GM12874 (cell line): ENCODE measurements at regions not wholly inside any gene's neighbourhood (a gene's known extent, or its start where the extent isn't known, plus 50 kb on each side); places are given as distances from the start of the nearest gene placed in this dataset.

ENCODE experiments used
- TF ChIP-seq, protein P1 (sequence below): IDR thresholded peaks from 2 replicates; pipeline ENCODE4 v1.5.1; 2011; ENCODE audit warnings: low read depth, mild to moderate bottlenecking, control low read depth, low read length, moderate library complexity; ENCODE audit not compliant: insufficient read depth

DNA sequence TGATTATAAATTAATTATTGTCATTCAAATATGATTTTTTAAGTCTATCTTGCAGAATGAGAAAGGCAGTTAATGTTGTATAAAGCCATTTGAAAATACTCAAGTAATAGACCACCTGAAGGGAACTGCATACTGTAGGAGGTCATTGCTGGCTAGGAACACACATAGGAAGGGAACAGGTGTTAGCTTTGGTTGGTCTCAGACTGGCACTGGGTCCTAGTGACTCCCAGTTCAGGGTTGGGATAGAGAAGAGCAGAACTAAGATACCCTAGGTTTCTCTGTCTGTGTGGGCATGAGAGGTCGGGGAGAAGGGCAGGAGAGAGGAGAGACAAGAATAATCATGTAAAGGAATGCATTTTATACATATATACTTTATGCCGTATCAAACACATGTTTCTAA is 559.0 kb upstream of the GOLIM4 start:
- TF ChIP-seq, protein P1, sequence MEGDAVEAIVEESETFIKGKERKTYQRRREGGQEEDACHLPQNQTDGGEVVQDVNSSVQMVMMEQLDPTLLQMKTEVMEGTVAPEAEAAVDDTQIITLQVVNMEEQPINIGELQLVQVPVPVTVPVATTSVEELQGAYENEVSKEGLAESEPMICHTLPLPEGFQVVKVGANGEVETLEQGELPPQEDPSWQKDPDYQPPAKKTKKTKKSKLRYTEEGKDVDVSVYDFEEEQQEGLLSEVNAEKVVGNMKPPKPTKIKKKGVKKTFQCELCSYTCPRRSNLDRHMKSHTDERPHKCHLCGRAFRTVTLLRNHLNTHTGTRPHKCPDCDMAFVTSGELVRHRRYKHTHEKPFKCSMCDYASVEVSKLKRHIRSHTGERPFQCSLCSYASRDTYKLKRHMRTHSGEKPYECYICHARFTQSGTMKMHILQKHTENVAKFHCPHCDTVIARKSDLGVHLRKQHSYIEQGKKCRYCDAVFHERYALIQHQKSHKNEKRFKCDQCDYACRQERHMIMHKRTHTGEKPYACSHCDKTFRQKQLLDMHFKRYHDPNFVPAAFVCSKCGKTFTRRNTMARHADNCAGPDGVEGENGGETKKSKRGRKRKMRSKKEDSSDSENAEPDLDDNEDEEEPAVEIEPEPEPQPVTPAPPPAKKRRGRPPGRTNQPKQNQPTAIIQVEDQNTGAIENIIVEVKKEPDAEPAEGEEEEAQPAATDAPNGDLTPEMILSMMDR, result no peak

DNA sequence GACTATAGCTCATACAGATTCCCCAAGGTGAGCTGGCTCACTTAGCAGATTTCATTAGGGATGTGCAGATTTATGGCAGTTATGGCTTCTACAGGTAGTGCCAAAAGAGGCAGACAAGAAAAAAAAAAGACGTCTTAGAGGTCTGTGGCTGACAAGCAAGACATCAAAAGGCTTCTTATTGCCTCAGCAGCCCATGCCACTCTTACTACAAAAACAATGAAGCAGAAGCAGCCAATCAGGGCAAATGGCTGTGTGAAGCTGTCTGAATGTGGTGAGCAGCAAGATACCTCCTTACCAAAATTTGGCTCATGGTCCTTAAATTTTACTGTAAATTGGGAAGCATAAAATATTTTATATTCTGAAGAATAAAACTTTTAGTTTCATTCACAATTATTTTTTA is 557.5 kb upstream of the GOLIM4 start:
- TF ChIP-seq, protein P1, result no peak

DNA sequence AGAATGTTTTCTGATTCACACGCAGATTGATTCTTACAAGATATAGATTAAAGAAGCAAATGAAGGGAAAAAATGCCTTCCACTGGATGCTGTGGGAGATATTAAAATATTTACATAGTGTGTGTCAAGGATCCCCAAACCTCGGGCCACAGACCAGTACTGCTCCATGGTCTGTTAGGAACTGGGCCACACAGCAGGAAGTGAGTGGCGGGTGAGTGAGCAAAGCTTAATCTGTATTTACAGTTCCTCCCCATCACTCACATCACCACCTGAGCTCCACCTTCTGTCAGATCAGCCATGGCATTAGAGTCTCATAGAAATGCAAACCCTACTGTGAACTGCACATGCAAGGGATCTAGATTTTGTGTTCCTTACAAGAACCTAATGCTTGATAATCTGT is 552.6 kb upstream of the GOLIM4 start:
- TF ChIP-seq, protein P1, result no peak

DNA sequence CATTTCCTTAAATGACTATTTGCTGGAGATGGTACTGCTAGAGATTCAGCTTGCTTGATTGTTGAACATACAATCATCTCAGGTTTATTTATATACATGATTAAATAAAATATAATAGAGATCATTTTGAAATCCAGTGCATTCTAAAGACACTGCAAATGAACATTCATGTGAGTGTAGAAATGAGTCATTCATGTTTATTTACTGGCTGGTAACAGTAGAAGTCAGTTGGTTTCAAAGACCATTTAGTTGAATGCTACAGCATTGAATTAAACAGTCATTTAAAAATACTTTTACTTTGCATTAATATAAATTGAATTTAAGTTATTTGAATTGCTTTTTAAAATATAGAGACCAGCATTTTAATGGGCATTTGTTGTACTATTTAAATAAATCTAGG is 551.9 kb upstream of the GOLIM4 start:
- TF ChIP-seq, protein P1, result no peak

DNA sequence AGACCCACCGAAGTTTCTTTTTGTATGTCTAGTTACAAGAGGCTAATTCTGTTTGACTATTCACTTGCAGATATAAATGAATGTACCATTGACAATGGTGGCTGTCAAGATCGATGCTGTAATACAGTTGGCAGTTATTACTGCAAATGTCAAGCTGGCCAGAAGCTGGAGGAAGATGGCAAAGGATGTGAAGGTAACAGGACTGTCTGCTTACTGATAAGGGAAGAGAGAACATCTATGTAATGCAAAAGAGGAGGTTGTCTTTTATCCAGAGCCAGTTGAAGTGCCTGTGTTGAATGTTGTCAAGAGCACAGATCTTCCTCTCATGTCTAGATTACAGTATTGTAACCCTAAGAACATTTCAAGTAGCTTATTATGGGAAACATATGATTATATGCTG is 549.5 kb upstream of the GOLIM4 start:
- TF ChIP-seq, protein P1, result no peak

DNA sequence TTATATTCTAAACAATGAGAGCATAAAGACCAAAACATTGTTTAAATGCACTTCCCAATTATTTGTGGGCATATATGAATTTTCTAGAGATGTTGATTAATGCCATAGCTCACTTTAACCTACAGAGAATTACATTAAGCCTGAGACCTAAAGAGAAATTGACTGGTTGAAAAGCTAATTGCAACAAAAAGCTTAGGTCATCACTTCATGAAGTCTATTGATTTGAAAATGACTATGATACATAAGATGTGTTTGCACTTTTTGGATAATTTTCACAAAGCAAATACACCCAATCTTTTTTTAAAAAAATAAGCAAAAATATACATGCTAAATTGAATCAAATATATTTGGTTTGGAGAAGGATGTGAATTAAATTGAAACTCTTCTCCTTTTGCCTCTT is 532.8 kb upstream of the GOLIM4 start:
- TF ChIP-seq, protein P1, result no peak

DNA sequence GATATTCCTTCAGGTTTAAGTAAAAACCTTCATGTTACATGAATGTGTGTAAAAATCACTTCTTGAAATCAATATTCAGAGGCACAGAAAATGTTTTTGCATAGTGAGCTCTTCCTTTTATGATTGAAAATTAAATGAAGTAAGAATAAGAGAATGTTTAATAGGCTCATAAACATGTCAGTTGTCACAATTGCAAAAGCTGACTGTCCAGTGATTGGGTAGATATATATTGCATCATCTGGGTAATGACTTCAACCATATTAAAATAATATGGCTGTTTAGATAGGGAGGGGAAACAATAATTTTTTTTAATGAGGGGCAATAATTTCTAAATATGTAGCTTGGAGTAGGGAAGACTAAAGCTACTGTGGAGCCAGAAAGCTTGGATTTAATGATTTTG is 529.8 kb upstream of the GOLIM4 start:
- TF ChIP-seq, protein P1, result no peak

DNA sequence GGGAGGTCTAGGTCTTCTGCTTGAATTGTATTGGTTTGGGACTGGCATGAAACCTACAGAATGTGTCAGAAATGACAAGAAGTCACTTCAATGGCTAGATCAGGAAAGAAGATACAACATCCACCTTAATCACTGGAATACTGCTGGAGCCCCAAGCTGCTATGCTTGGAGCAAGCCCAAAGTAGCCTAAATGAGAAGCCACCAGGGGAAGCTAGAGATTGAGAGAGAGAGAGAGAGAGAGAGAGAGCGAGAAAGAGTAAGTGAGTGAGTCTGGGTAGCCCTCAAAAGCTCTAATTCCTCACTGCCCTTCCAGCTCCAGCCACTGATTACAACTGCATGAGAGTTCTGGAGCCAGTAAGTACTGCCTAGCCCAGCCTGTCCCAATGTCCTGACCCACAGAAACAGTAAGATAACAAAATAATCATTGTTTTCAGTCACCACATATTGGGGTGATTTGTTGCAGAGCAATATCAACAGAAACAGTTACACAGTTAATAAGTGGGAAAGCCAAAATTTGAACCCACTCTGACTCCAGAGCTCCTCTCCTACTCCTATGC is 529.2 kb upstream of the GOLIM4 start:
- TF ChIP-seq, protein P1, result no peak
